Neural cell (in vitro differentiated cells): ENCODE measurements at regions not wholly inside any gene's neighbourhood (a gene's known extent, or its start where the extent isn't known, plus 50 kb on each side); places are given as distances from the start of the nearest gene placed in this dataset.

Experiments used
- CTCF ChIP-seq: fragments of 450-650 bp; IDR thresholded peaks from 2 replicates; pipeline ENCODE4 v1.5.1; 2014; ENCODE audit warnings: antibody characterized with exemption, mild to moderate bottlenecking, moderate library complexity; ENCODE audit not compliant: poor library complexity, severe bottlenecking
- EP300 ChIP-seq: fragments of 450-650 bp; conservative IDR thresholded peaks from 2 replicates; pipeline ENCODE4 v1.6.1; 2014; ENCODE audit warnings: antibody characterized with exemption, mild to moderate bottlenecking, moderate library complexity; ENCODE audit not compliant: poor library complexity, severe bottlenecking
- EZH2 ChIP-seq: fragments of 200-600, 300-800 bp; shearing (Covaris generic), sonication (generic); IDR thresholded peaks from 2 replicates; pipeline ENCODE4 v1.6.1; 2014; ENCODE audit warnings: antibody characterized with exemption, low read length, borderline replicate concordance, mild to moderate bottlenecking; ENCODE audit not compliant: insufficient read depth, poor library complexity, severe bottlenecking
- MXI1 ChIP-seq: fragments of 450-650 bp; conservative IDR thresholded peaks from 2 replicates; pipeline ENCODE4 v1.6.1; 2014; ENCODE audit warnings: antibody characterized with exemption, mild to moderate bottlenecking; ENCODE audit not compliant: poor library complexity, severe bottlenecking
- POLR2AphosphoS5 ChIP-seq: IDR thresholded peaks from 2 replicates; pipeline ENCODE4 v1.6.1; 2012
- RAD21 ChIP-seq: fragments of 450-650 bp; conservative IDR thresholded peaks from 2 replicates; pipeline ENCODE4 v1.6.1; 2014; ENCODE audit warnings: antibody characterized with exemption, mild to moderate bottlenecking, moderate library complexity
- TAF1 ChIP-seq: IDR thresholded peaks from 2 replicates; pipeline ENCODE4 v1.6.1; 2012; ENCODE audit warnings: low read depth

- no peak for TF ChIP-seq RAD21
- TF ChIP-seq EZH2, result no peak
- no peak for TF ChIP-seq MXI1
- TF ChIP-seq CTCF, result no peak
- no peak for TF ChIP-seq POLR2AphosphoS5
- TF ChIP-seq EP300, result no peak
- TF ChIP-seq TAF1, result no peak
These were observed 105.3 kb upstream of the TENT5A start for GRCh38 chr6:81857812-81858211.
